ENCODE measurements at regions not wholly inside any gene's neighbourhood (a gene's known extent, or its start where the extent isn't known, plus 50 kb on each side); places are given as distances from the start of the nearest gene placed in this dataset.

- Histone ChIP-seq H3K9me3 (ENCODE audit: low read length) (no peaks in the 10 kb centered on the region), H4K20me1 (ENCODE audit: insufficient read depth, low read depth, low read length) (no peaks in the 10 kb centered on the region)
Measured at GRCh38 chr1:11596295-11596694, 57.9 kb downstream of the FBXO2 start.

GRCh38 chr1:11595285-11595684, 58.9 kb downstream of the FBXO2 start:
- Histone ChIP-seq H4K20me1 (ENCODE audit: insufficient read depth, low read depth, low read length) (no peaks in the 10 kb centered on the region), H3K79me2 (ENCODE audit: low read length) (no peaks in the 10 kb centered on the region), H2AFZ (ENCODE audit: low read length) (no peak overlapping the region), H3K27ac (ENCODE audit: low read length) (no peak overlapping the region), H3K9me3 (ENCODE audit: low read length) (no peaks in the 10 kb centered on the region), H3K9me2 (replicated peaks; ENCODE audit: insufficient read depth, low read length) (no peaks in the 10 kb centered on the region), H3K27me3 (ENCODE audit: low read length) (no peaks in the 10 kb centered on the region), H3K4me2 (ENCODE audit: low read depth, low read length, poor library complexity, severe bottlenecking) (no peak overlapping the region), H3K36me3 (ENCODE audit: insufficient read depth, low read length) (no peaks in the 10 kb centered on the region), H3K4me1 (ENCODE audit: low read length) (no peaks in the 10 kb centered on the region), H3K9ac (ENCODE audit: low read length) (no peak overlapping the region), H3K4me3 (ENCODE audit: low read length) (no peak overlapping the region)
- no peak for DNase-seq

More at GRCh38 chr1:11596295-11596694, 57.9 kb downstream of the FBXO2 start:
- Histone ChIP-seq H3K4me3 (ENCODE audit: low read length) (no peak overlapping the region), H3K27me3 (ENCODE audit: low read length) (no peaks in the 10 kb centered on the region), H3K4me1 (ENCODE audit: low read length) (no peaks in the 10 kb centered on the region), H3K27ac (ENCODE audit: low read length) (no peak overlapping the region), H3K4me2 (ENCODE audit: low read depth, low read length, poor library complexity, severe bottlenecking) (no peak overlapping the region), H3K36me3 (ENCODE audit: insufficient read depth, low read length) (no peaks in the 10 kb centered on the region), H2AFZ (ENCODE audit: low read length) (no peak overlapping the region), H3K79me2 (ENCODE audit: low read length) (no peaks in the 10 kb centered on the region), H3K9ac (ENCODE audit: low read length) (no peak overlapping the region), H3K9me2 (replicated peaks; ENCODE audit: insufficient read depth, low read length) (no peaks in the 10 kb centered on the region)
- no peak for DNase-seq

GRCh38 chr1:11594625-11595024, 59.6 kb downstream of the FBXO2 start:
- H2AFZ ChIP-seq (ENCODE audit: low read length): no peak overlapping the region
- H3K27me3 ChIP-seq (ENCODE audit: low read length): no peaks in the 10 kb centered on the region
- H3K79me2 ChIP-seq (ENCODE audit: low read length): no peaks in the 10 kb centered on the region
- no peaks in the 10 kb centered on the region for H3K36me3 ChIP-seq (ENCODE audit: insufficient read depth, low read length)
- H3K4me2 ChIP-seq (ENCODE audit: low read depth, low read length, poor library complexity, severe bottlenecking): no peak overlapping the region
- no peaks in the 10 kb centered on the region for H3K4me1 ChIP-seq (ENCODE audit: low read length)
- H3K9ac ChIP-seq (ENCODE audit: low read length): no peak overlapping the region
- no peaks in the 10 kb centered on the region for H3K9me2 ChIP-seq (replicated peaks; ENCODE audit: insufficient read depth, low read length)
- no peak overlapping the region for H3K27ac ChIP-seq (ENCODE audit: low read length)
- no peaks in the 10 kb centered on the region for H3K9me3 ChIP-seq (ENCODE audit: low read length)
- DNase-seq: no peak
- no peaks in the 10 kb centered on the region for H4K20me1 ChIP-seq (ENCODE audit: insufficient read depth, low read depth, low read length)
- no peak overlapping the region for H3K4me3 ChIP-seq (ENCODE audit: low read length)

- H3K79me2 ChIP-seq (ENCODE audit: low read length): no peaks in the 10 kb centered on the region
- H3K4me1 ChIP-seq (ENCODE audit: low read length): no peaks in the 10 kb centered on the region
- H3K9ac ChIP-seq (ENCODE audit: low read length): no peak overlapping the region
- no peak for DNase-seq
- H3K4me3 ChIP-seq (ENCODE audit: low read length): no peak overlapping the region
- H3K36me3 ChIP-seq (ENCODE audit: insufficient read depth, low read length): no peaks in the 10 kb centered on the region
- no peak overlapping the region for H3K27ac ChIP-seq (ENCODE audit: low read length)
- H3K4me2 ChIP-seq (ENCODE audit: low read depth, low read length, poor library complexity, severe bottlenecking): no peak overlapping the region
- H3K9me3 ChIP-seq (ENCODE audit: low read length): no peaks in the 10 kb centered on the region
- H2AFZ ChIP-seq (ENCODE audit: low read length): no peak overlapping the region
- no peaks in the 10 kb centered on the region for H3K9me2 ChIP-seq (replicated peaks; ENCODE audit: insufficient read depth, low read length)
- H3K27me3 ChIP-seq (ENCODE audit: low read length): no peaks in the 10 kb centered on the region
- H4K20me1 ChIP-seq (ENCODE audit: insufficient read depth, low read depth, low read length): no peaks in the 10 kb centered on the region
Measured at GRCh38 chr1:11594222-11594621, 60.0 kb downstream of the FBXO2 start.

- H2AFZ ChIP-seq (ENCODE audit: low read length): no peak overlapping the region
- no peak overlapping the region for H3K9ac ChIP-seq (ENCODE audit: low read length)
- H3K27ac ChIP-seq (ENCODE audit: low read length): no peak overlapping the region
- no peak overlapping the region for H3K4me2 ChIP-seq (ENCODE audit: low read depth, low read length, poor library complexity, severe bottlenecking)
- H3K9me3 ChIP-seq (ENCODE audit: low read length): no peaks in the 10 kb centered on the region
- H3K4me1 ChIP-seq (ENCODE audit: low read length): no peaks in the 10 kb centered on the region
- H3K27me3 ChIP-seq (ENCODE audit: low read length): no peaks in the 10 kb centered on the region
- H4K20me1 ChIP-seq (ENCODE audit: insufficient read depth, low read depth, low read length): no peaks in the 10 kb centered on the region
- no peak for DNase-seq
- H3K79me2 ChIP-seq (ENCODE audit: low read length): no peaks in the 10 kb centered on the region
- no peaks in the 10 kb centered on the region for H3K36me3 ChIP-seq (ENCODE audit: insufficient read depth, low read length)
- H3K9me2 ChIP-seq (replicated peaks; ENCODE audit: insufficient read depth, low read length): no peaks in the 10 kb centered on the region
- no peak overlapping the region for H3K4me3 ChIP-seq (ENCODE audit: low read length)
Measured at GRCh38 chr1:11592752-11593151, 61.5 kb downstream of the FBXO2 start.

GRCh38 chr1:11590395-11590794, 63.8 kb downstream of the FBXO2 start:
- Histone ChIP-seq H3K36me3 (ENCODE audit: insufficient read depth, low read length) (no peaks in the 10 kb centered on the region), H3K9me2 (replicated peaks; ENCODE audit: insufficient read depth, low read length) (no peaks in the 10 kb centered on the region), H2AFZ (ENCODE audit: low read length) (no peak overlapping the region), H3K9ac (ENCODE audit: low read length) (no peak overlapping the region), H3K9me3 (ENCODE audit: low read length) (no peaks in the 10 kb centered on the region), H3K4me2 (ENCODE audit: low read depth, low read length, poor library complexity, severe bottlenecking) (no peak overlapping the region), H3K79me2 (ENCODE audit: low read length) (no peaks in the 10 kb centered on the region), H3K27ac (ENCODE audit: low read length) (no peak overlapping the region), H3K4me3 (ENCODE audit: low read length) (no peak overlapping the region), H4K20me1 (ENCODE audit: insufficient read depth, low read depth, low read length) (no peaks in the 10 kb centered on the region), H3K27me3 (ENCODE audit: low read length) (no peaks in the 10 kb centered on the region), H3K4me1 (ENCODE audit: low read length) (no peaks in the 10 kb centered on the region)
- DNase-seq: peak; percentile 63
